AG20443 (cell line): ENCODE measurements at regions not wholly inside any gene's neighbourhood (a gene's known extent, or its start where the extent isn't known, plus 50 kb on each side); places are given as distances from the start of the nearest gene placed in this dataset.
"Not testable (repeated sequence)": the region's sequence is repeated elsewhere in the genome, so short reads cannot be mapped to it uniquely, and the experiment has no call there.

Experiments
- DNase-seq: peaks from one replicate; pipeline ENCODE4 v3.0.0; 2012; ENCODE audit warnings: low spot score, mixed read lengths

- DNase-seq, result no peak
Observed at GRCh38 chr3:88954853-88955252, 152.6 kb upstream of the EPHA3 start.

GRCh38 chr3:88955274-88955673 lies 152.1 kb upstream of the EPHA3 start:
- DNase-seq, result no peak

- DNase-seq, result peak; percentile 74
Observed at GRCh38 chr3:88957711-88958439, 149.5 kb upstream of the EPHA3 start.

GRCh38 chr3:88960019-88960418 lies 147.4 kb upstream of the EPHA3 start:
- no peak for DNase-seq

GRCh38 chr3:88963003-88963402 lies 144.4 kb upstream of the EPHA3 start:
- no peak for DNase-seq

- no peak for DNase-seq
Observed at GRCh38 chr3:88979760-88980159, 127.7 kb upstream of the EPHA3 start.

- no peak for DNase-seq
Observed at GRCh38 chr3:88983458-88983857, 124.0 kb upstream of the EPHA3 start.

- DNase-seq, result no peak
Observed at GRCh38 chr3:88984256-88984655, 123.2 kb upstream of the EPHA3 start.

GRCh38 chr3:88984832-88985231 lies 122.6 kb upstream of the EPHA3 start:
- DNase-seq, result no peak

GRCh38 chr3:88985491-88985890 lies 121.9 kb upstream of the EPHA3 start:
- DNase-seq, result no peak

GRCh38 chr3:88986834-88987233 lies 120.6 kb upstream of the EPHA3 start:
- peak; percentile 39 for DNase-seq

- no peak for DNase-seq
Observed at GRCh38 chr3:88987776-88988175, 119.6 kb upstream of the EPHA3 start.

GRCh38 chr3:88988906-88989305 lies 118.5 kb upstream of the EPHA3 start:
- no peak for DNase-seq

GRCh38 chr3:88991496-88991895 lies 115.9 kb upstream of the EPHA3 start:
- peak; percentile 23 for DNase-seq

GRCh38 chr3:88996691-88997090 lies 110.7 kb upstream of the EPHA3 start:
- DNase-seq, result no peak

GRCh38 chr3:88997260-88997659 lies 110.2 kb upstream of the EPHA3 start:
- DNase-seq, result no peak

GRCh38 chr3:89000886-89001285 lies 106.5 kb upstream of the EPHA3 start:
- DNase-seq, result no peak

- DNase-seq, result no peak
Observed at GRCh38 chr3:89002191-89002590, 105.2 kb upstream of the EPHA3 start.

GRCh38 chr3:89013536-89013935 lies 93.9 kb upstream of the EPHA3 start:
- no peak for DNase-seq

GRCh38 chr3:89017531-89017930 lies 89.9 kb upstream of the EPHA3 start:
- no peak for DNase-seq

GRCh38 chr3:89025185-89025584 lies 82.2 kb upstream of the EPHA3 start:
- peak; percentile 58 for DNase-seq

GRCh38 chr3:89032346-89033013 lies 74.9 kb upstream of the EPHA3 start:
- DNase-seq, result no peak

- not testable (repeated sequence) for DNase-seq
Observed at GRCh38 chr3:89034723-89035122, 72.7 kb upstream of the EPHA3 start.

- DNase-seq, result peak; percentile 9
Observed at GRCh38 chr3:89038869-89039268, 68.6 kb upstream of the EPHA3 start.
